B cell (primary cell): ENCODE measurements at regions not wholly inside any gene's neighbourhood (a gene's known extent, or its start where the extent isn't known, plus 50 kb on each side); places are given as distances from the start of the nearest gene placed in this dataset.

Source experiments
- EZH2 ChIP-seq: IDR thresholded peaks from 2 replicates; pipeline ENCODE4 v1.6.1; 2012; ENCODE audit warnings: borderline replicate concordance, low read depth, mild to moderate bottlenecking, moderate library complexity, low read length; ENCODE audit not compliant: insufficient read depth, poor library complexity, severe bottlenecking
- TF ChIP-seq, protein P1 (sequence below): fragments of 200-600 bp; IDR thresholded peaks from one replicate; pipeline ENCODE4 v1.8.0; 2022; ENCODE audit warnings: antibody characterized with exemption, mild to moderate bottlenecking

DNA sequence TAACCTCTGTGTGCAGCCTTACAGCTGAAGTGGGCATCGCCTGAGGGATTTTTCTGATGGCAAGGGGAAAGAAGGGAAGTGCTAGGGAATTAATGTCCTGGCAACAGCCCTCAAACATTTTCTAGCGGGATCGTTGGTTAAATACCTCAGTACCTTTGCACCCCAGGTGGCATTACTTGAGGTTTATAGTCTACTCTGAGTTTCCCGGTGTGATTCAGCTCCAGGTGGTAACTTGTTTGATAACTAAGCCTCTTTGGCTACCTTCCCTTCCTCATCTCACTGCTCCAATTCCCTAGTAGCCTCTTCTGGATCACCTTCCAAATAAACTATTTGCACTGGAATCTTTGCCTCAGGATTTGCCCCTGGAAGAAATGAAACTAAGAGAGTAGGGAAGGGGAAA lies 237.0 kb upstream of the SSTR1 start:
- TF ChIP-seq, protein P1, sequence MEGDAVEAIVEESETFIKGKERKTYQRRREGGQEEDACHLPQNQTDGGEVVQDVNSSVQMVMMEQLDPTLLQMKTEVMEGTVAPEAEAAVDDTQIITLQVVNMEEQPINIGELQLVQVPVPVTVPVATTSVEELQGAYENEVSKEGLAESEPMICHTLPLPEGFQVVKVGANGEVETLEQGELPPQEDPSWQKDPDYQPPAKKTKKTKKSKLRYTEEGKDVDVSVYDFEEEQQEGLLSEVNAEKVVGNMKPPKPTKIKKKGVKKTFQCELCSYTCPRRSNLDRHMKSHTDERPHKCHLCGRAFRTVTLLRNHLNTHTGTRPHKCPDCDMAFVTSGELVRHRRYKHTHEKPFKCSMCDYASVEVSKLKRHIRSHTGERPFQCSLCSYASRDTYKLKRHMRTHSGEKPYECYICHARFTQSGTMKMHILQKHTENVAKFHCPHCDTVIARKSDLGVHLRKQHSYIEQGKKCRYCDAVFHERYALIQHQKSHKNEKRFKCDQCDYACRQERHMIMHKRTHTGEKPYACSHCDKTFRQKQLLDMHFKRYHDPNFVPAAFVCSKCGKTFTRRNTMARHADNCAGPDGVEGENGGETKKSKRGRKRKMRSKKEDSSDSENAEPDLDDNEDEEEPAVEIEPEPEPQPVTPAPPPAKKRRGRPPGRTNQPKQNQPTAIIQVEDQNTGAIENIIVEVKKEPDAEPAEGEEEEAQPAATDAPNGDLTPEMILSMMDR, result no peak
- no peak for TF ChIP-seq EZH2
